GM12891 (cell line): ENCODE measurements at regions not wholly inside any gene's neighbourhood (a gene's known extent, or its start where the extent isn't known, plus 50 kb on each side); places are given as distances from the start of the nearest gene placed in this dataset.

ENCODE experiments used
- PAX5 ChIP-seq: IDR thresholded peaks from 2 replicates; pipeline ENCODE4 v1.6.1; 2011; ENCODE audit warnings: low read length, moderate library complexity, mild to moderate bottlenecking; ENCODE audit not compliant: insufficient read depth, severe bottlenecking
- POLR2A ChIP-seq: IDR thresholded peaks from 2 replicates; pipeline ENCODE4 v1.6.1; 2011; ENCODE audit warnings: low read depth, low read length, control low read depth
- POLR2AphosphoS5 ChIP-seq: IDR thresholded peaks from 2 replicates; pipeline ENCODE4 v1.6.1; 2011; ENCODE audit warnings: low read depth, low read length, control low read depth

- TF ChIP-seq POLR2AphosphoS5 (no peak), POLR2A (no peak), PAX5 (no peak)
Observed at GRCh38 chr10:78222096-78222790, 188.6 kb downstream of the RPS24 start.
